GM12864 (cell line): ENCODE measurements at regions not wholly inside any gene's neighbourhood (a gene's known extent, or its start where the extent isn't known, plus 50 kb on each side); places are given as distances from the start of the nearest gene placed in this dataset.

Experiments used
- DNase-seq: peaks from one replicate; pipeline ENCODE4 v3.0.0-alpha.2; 2011; ENCODE audit warnings: low read depth
- H3K4me3 ChIP-seq: 2 replicates; pipeline ENCODE4 v1.5.1; 2011; ENCODE audit warnings: mild to moderate bottlenecking, low read depth, low read length, control low read depth
- TF ChIP-seq, protein P1 (sequence below): IDR thresholded peaks from 2 replicates; pipeline ENCODE4 v1.5.1; 2011; ENCODE audit warnings: low read depth, mild to moderate bottlenecking, moderate library complexity, low read length, control low read depth, inconsistent platforms; ENCODE audit errors: missing control alignments

DNA sequence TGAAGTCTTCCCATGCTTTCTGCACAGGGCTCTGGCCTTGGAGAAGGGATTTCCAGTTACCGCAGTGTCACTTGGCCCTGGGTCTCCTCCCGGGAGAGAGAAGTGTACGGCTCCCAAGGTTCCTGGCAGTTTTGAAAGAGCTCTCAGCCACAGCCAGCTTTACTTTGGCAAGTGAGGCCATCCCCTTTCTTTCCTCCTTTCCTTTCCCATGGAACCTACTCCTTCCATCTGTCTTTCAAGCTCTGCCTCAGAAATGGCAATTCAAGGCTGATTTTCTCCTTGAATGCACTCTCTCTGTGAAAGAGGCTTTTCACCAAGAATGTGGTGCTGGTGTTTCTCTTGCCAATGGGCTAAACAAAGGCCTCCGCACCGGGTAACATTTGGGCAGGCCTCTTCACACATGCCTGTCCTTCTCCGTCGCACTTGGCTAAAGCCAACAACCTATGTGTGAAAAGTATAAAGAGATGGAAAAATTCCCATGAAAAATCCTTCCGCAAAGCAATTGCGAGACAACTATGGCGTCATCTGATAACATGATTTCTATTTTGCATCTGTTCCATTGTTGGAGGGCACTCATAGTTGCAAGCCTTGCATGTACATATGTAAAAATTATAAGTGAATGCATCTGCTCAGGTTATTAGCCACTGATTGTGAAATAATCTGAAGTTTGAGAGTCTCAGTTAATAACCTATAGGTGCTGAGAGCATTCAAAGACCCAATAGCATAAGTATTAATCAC, 125.4 kb downstream of the PFKFB3 start:
- TF ChIP-seq, protein P1, sequence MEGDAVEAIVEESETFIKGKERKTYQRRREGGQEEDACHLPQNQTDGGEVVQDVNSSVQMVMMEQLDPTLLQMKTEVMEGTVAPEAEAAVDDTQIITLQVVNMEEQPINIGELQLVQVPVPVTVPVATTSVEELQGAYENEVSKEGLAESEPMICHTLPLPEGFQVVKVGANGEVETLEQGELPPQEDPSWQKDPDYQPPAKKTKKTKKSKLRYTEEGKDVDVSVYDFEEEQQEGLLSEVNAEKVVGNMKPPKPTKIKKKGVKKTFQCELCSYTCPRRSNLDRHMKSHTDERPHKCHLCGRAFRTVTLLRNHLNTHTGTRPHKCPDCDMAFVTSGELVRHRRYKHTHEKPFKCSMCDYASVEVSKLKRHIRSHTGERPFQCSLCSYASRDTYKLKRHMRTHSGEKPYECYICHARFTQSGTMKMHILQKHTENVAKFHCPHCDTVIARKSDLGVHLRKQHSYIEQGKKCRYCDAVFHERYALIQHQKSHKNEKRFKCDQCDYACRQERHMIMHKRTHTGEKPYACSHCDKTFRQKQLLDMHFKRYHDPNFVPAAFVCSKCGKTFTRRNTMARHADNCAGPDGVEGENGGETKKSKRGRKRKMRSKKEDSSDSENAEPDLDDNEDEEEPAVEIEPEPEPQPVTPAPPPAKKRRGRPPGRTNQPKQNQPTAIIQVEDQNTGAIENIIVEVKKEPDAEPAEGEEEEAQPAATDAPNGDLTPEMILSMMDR: no peak
- DNase-seq: no peak
- H3K4me3 ChIP-seq: no peak overlapping the region

GRCh38 chr10:6328699-6329423, 126.1 kb downstream of the PFKFB3 start:
- TF ChIP-seq, protein P1: no peak
- no peak overlapping the region for H3K4me3 ChIP-seq
- DNase-seq: no peak

DNA sequence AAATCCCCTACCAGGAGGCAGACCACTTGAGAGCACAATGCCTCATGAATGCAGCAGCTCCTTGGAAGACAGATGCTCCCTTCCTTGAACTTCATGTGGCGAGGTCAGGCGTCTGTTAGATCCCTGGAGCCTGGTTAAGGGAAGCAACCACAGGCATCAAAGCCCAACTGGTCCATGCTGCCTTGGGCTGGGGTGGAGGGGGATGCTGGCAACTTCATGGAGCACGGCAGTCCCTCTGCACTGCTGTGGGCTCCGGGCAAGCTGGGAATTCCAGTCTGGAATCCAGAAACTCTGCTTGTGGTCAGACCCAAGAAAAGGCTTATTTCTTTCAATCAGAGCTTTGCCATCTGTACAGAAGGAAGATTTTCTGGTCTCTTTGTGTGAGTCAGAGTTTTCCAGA, 130.4 kb downstream of the PFKFB3 start:
- TF ChIP-seq, protein P1: no peak
- no peak for DNase-seq
- H3K4me3 ChIP-seq: no peak overlapping the region

DNA sequence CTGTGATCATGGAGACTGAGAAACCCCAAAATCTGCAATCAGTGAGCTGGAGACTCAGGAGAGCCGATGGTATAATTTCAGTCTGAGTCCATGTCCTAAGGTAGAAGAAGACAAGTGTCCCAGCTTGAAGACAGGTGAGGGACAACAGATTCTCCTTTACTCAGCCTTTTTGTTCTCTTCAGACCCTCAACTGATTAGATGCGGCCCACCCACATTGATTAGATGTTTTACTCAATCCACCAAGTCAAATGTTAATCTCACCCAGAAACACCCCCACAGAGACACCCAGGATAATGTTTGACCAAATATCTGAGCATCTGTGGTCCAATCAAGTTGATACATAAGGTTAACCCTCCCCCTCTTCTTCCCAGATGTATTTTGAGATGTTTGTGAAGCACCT, 131.2 kb downstream of the PFKFB3 start:
- TF ChIP-seq, protein P1: no peak
- no peak for DNase-seq
- no peak overlapping the region for H3K4me3 ChIP-seq

GRCh38 chr10:6336016-6336415, 133.3 kb downstream of the PFKFB3 start:
- no peak for DNase-seq
- no peak overlapping the region for H3K4me3 ChIP-seq
- TF ChIP-seq, protein P1: no peak

GRCh38 chr10:6337382-6337781, 134.7 kb downstream of the PFKFB3 start:
- TF ChIP-seq, protein P1: no peak
- H3K4me3 ChIP-seq: no peak overlapping the region
- DNase-seq: no peak
